Hematopoietic multipotent progenitor cell treated with erythropoietin and hydrocortisone succinate and interleukin-3 and kit ligand, for 6 days (in vitro differentiated cells): ENCODE measurements at regions not wholly inside any gene's neighbourhood (a gene's known extent, or its start where the extent isn't known, plus 50 kb on each side); places are given as distances from the start of the nearest gene placed in this dataset.
"Not testable (repeated sequence)": the region's sequence is repeated elsewhere in the genome, so short reads cannot be mapped to it uniquely, and the experiment has no call there.

Source experiments
- DNase-seq: peaks from one replicate; pipeline ENCODE4 v3.0.0-alpha.2; 2015

DNA sequence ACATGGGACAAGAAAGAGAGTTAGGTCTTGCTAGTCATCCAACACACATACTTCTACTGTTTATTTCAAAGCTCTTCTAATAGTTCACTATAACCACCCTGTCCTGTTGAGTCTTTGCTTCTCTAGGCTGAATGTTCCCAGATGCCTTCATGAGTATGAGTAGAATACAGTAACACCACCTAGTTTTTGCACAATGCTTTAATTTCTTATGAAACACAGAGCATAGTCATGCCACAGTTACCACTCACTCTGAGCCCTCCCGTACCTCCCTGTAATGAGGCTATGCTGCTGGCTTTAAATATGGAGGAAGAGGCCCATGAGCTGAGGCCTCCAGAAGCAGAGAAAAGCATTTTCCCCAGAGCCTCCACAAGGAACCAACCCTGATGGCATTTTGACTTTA lies 75.0 kb upstream of the SLC1A3 start:
- no peak for DNase-seq

DNA sequence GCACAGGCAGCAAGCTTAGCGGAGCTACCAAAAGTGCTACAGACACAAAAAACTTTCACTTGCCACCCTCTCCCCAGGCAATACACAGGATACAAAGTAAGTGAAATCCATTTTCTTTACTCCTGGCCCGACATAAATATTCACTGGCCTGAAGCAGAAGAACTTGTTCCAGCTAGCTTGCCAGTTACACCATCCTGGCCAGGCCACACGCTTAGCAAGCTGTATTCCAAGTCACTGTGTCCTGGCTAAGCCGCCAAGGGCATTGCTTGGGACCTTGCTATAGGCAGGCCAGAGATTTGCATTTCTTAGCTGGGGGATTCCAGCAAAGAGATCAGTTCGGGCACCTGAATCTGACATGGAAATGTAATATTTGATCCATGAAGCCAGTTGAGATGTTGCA lies 71.0 kb upstream of the SLC1A3 start:
- DNase-seq, result no peak

DNA sequence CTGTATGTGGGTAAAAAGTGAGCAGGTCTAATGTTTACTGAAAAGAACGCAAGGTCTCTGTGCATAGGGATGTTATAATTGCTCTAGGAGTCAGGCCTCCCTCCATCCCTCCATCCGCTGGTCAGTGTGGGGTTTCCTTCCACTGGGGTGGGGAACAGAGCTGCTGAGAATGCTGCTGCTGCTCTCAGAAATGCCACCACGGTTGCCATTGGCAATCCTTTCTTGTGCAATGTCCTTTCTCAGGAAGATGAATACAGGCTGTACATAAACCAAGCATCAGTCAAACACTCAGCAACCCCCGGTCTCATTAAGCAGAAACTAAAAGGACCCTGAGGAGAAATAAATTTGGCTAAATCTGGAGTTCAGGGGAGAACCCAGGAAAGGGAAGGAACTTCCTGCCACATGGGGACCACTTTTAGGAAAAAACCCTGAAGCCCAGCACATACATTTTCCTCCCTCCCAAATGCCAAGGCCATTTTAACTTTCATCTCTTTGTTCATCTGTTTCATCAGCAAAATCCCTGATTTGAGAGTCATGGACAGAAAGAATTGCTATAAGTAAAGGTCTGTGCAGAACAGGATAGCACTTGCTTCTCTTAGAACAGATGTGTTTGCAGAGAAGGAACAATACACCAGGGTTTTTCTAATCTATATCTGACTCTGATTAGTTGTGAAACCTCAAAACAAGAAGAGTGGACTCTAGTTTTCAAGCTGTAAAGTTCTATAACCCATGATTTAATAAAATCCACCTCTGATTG lies 70.4 kb upstream of the SLC1A3 start:
- no peak for DNase-seq

DNA sequence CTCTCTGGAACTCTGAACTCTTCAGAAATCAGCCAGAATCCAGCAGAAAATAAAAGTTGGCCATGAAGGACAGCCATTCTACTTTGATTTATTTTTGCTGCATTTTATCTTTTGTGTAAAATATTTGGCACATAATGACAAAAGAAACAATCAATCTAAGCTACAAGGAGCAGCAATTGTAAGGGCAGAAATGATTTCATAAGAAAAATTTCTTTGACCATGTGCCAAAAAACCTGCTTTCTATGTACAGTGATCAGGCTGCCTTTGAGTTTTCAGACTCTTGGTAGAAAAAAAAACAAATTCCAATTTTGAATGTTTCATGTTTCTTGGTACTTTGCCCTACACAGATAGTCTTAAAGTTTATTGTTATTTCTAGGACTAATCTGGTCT lies 69.8 kb upstream of the SLC1A3 start:
- no peak for DNase-seq

DNA sequence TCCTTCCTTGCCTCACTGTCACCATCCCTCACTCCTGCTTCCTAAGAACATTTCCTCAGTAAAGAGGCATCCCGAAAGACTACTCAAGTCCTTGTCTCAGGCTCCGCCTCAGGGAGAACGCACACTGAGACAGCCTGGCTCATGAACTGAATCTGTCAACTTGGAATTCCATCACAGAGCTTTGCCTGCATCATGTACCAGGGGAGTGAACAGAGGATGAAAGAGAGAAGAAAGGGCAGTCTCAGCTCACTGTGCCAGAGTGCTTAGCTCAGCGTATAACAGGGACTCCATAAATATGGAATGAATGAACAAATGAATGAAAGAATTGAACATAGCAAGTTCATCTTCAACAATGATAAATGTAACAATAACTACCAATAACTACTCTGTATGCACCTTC lies 68.7 kb upstream of the SLC1A3 start:
- no peak for DNase-seq

DNA sequence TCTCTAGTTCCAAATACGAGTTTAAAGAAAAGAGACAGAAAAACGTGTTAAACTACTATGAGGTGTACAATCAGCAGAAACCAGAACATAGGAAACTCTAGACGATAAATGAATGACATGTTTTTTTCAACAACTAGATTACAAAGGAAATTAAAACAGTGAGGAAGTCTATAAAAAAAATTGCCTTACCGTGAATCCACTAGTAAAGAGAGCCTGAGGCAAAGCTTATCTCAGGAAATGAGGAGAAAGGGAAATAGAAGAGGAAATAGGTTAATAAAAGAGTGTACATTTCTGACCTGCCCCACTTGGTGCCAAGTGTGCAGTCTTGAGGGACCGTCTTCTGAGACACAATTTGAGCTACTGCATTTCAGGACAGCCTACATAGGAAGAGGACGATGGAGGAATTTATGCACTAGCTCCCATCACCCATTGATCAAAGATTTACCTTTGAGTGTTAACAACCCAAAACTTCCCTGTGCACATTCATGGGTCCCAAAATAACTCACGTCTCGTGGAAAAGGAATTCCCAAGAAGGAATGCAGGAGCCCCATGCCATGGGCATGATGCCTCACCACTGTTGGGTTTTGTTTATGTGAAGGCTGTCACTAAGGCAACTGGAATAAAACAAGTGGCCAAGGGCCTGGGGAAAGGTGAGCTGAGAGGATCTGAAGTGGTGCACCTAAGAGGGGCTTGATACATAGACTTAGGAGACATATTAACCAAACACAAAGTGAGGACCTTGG lies 53.6 kb upstream of the SLC1A3 start:
- DNase-seq, result no peak

DNA sequence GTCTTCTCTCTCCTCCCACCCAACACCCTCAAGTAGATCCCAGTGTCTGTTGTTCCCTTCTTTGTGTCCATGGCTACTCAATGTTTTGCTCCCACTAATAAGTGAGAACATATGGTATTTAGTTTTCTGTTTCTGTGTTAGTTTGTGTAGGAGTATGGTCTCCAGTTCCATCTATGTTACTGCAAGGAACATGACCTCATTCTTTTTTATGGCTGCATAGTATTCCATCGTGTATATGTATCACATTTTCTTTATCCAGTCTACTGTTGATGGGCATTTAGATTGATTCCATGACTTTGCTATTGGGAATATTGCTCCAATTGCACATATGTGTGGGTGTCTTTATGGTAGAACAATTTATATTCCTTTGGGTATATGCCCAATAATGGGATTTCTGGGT lies 51.4 kb upstream of the SLC1A3 start:
- DNase-seq, result not testable (repeated sequence)
